ENCODE measurements at regions not wholly inside any gene's neighbourhood (a gene's known extent, or its start where the extent isn't known, plus 50 kb on each side); places are given as distances from the start of the nearest gene placed in this dataset.

- H3K4me1 Mint-ChIP-seq, result no peaks in the 10 kb centered on the region
- no peak for ATAC-seq (ENCODE audit: low read depth)
These were observed 233.8 kb downstream of the GAS1 start for GRCh38 chr9:86713470-86713869.

GRCh38 chr9:86708918-86709835, 238.1 kb downstream of the GAS1 start:
- TF ChIP-seq CTCF (IDR thresholded peaks at IDR 0.05), result no peak
- Mint-ChIP-seq H3K36me3 (ENCODE audit: low read depth) (no peaks in the 10 kb centered on the region), H3K4me1 (no peaks in the 10 kb centered on the region), H3K27me3 (no peaks in the 10 kb centered on the region), H3K9me3 (no peaks in the 10 kb centered on the region), H3K27ac (no peak overlapping the region), H3K4me3 (no peak overlapping the region)
- ChIA-PET POLR2A (interaction anchor here (0.7 kb wide), 1 partner anchor 688 kb away, joined by 5 read pairs; no protein-coding TSS in a partner anchor), CTCF (no interaction called here)
- ATAC-seq (ENCODE audit: low read depth), result no peak
- DNase-seq, result no peak
- intact Hi-C loops (cut with micrococcal nuclease), result no loop called here

More at GRCh38 chr9:86713470-86713869, 233.8 kb downstream of the GAS1 start:
- CTCF ChIA-PET, result no interaction called here
- H3K27me3 Mint-ChIP-seq, result no peaks in the 10 kb centered on the region
- no peak for TF ChIP-seq CTCF (IDR thresholded peaks at IDR 0.05)
- no peaks in the 10 kb centered on the region for H3K9me3 Mint-ChIP-seq
- no peaks in the 10 kb centered on the region for H3K36me3 Mint-ChIP-seq (ENCODE audit: low read depth)
- POLR2A ChIA-PET, result no interaction called here
- H3K4me3 Mint-ChIP-seq, result no peak overlapping the region
- intact Hi-C loops (cut with micrococcal nuclease), result no loop called here
- DNase-seq, result no peak
- H3K27ac Mint-ChIP-seq, result no peak overlapping the region

GRCh38 chr9:86707932-86708510, 239.3 kb downstream of the GAS1 start:
- H3K4me1 Mint-ChIP-seq, result no peaks in the 10 kb centered on the region
- H3K36me3 Mint-ChIP-seq (ENCODE audit: low read depth), result no peaks in the 10 kb centered on the region
- H3K9me3 Mint-ChIP-seq, result no peaks in the 10 kb centered on the region
- H3K27me3 Mint-ChIP-seq, result no peaks in the 10 kb centered on the region
- no peak for TF ChIP-seq CTCF (IDR thresholded peaks at IDR 0.05)
- intact Hi-C loops (cut with micrococcal nuclease), result no loop called here
- no peak overlapping the region for H3K27ac Mint-ChIP-seq
- ChIA-PET POLR2A (no interaction called here), CTCF (no interaction called here)
- ATAC-seq (ENCODE audit: low read depth), result no peak
- H3K4me3 Mint-ChIP-seq, result no peak overlapping the region
- no peak for DNase-seq

- Mint-ChIP-seq H3K27me3 (no peaks in the 10 kb centered on the region), H3K27ac (no peak overlapping the region), H3K36me3 (ENCODE audit: low read depth) (no peaks in the 10 kb centered on the region), H3K4me3 (no peak overlapping the region), H3K9me3 (no peaks in the 10 kb centered on the region), H3K4me1 (no peaks in the 10 kb centered on the region)
- ChIA-PET CTCF (no interaction called here), POLR2A (no interaction called here)
- ATAC-seq (ENCODE audit: low read depth) (no peak), DNase-seq (no peak)
- intact Hi-C loops (cut with micrococcal nuclease), result no loop called here
- no peak for TF ChIP-seq CTCF (IDR thresholded peaks at IDR 0.05)
These were observed 240.9 kb downstream of the GAS1 start for GRCh38 chr9:86706391-86706790.

- no peak overlapping the region for H3K27ac Mint-ChIP-seq
- CTCF ChIA-PET, result no interaction called here
- H3K36me3 Mint-ChIP-seq (ENCODE audit: low read depth), result no peaks in the 10 kb centered on the region
- H3K9me3 Mint-ChIP-seq, result no peaks in the 10 kb centered on the region
- TF ChIP-seq CTCF (IDR thresholded peaks at IDR 0.05), result no peak
- ATAC-seq (ENCODE audit: low read depth) (no peak), DNase-seq (no peak)
- POLR2A ChIA-PET, result no interaction called here
- H3K4me1 Mint-ChIP-seq, result no peaks in the 10 kb centered on the region
- no peaks in the 10 kb centered on the region for H3K27me3 Mint-ChIP-seq
- no peak overlapping the region for H3K4me3 Mint-ChIP-seq
- intact Hi-C loops (cut with micrococcal nuclease), result no loop called here
These were observed 241.8 kb downstream of the GAS1 start for GRCh38 chr9:86705490-86705889.
